ENCODE measurements at regions not wholly inside any gene's neighbourhood (a gene's known extent, or its start where the extent isn't known, plus 50 kb on each side); places are given as distances from the start of the nearest gene placed in this dataset.
A peak's percentile ranks its signal among the peaks of the same experiment; 100 is the strongest.

DNA sequence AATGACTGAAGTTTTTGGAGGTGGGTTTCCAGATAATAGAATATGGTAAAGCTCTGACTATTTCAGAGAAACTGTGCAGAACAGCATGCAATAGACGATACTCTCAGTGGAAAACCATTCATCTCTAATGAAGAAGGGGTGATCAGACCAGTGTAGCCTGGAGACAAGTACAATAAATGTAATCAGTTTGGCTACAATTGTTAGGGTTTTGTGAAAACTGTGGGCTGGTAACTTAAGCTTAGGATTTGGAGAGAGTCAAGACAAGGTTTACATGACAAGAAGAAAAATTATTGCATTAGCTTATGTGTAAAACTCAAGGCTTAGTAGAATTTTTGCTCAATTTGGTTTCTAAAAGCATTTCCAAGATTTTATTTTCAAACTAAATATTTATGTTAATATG lies 241.5 kb upstream of the ANKRD50 start:
- TF ChIP-seq, protein P1, sequence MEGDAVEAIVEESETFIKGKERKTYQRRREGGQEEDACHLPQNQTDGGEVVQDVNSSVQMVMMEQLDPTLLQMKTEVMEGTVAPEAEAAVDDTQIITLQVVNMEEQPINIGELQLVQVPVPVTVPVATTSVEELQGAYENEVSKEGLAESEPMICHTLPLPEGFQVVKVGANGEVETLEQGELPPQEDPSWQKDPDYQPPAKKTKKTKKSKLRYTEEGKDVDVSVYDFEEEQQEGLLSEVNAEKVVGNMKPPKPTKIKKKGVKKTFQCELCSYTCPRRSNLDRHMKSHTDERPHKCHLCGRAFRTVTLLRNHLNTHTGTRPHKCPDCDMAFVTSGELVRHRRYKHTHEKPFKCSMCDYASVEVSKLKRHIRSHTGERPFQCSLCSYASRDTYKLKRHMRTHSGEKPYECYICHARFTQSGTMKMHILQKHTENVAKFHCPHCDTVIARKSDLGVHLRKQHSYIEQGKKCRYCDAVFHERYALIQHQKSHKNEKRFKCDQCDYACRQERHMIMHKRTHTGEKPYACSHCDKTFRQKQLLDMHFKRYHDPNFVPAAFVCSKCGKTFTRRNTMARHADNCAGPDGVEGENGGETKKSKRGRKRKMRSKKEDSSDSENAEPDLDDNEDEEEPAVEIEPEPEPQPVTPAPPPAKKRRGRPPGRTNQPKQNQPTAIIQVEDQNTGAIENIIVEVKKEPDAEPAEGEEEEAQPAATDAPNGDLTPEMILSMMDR (IDR thresholded peaks at IDR 0.05; ENCODE audit: insufficient read depth, low read length): no peak
- H3K4me3 ChIP-seq (ENCODE audit: low read depth, low read length): no peak overlapping the region
- DNase-seq (ENCODE audit: low read depth): no peak

DNA sequence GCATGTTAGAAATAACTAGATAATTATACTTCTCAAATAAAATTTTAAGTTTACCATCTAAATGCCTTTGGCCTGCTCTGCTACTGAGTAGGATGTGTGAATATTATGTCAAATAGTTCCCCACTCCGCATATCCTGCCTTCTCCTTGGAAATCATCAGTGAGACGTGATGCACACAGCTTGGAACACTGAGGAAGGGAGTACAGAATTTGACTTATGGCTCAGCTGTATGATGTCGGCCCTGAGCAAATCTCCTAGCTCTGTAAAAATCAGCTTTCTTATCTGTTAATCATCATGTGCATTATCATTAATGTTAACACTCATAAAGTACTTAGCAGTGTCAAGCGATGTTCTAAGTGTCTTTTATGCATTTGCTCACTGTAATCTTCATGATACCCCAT lies 241.0 kb upstream of the ANKRD50 start:
- H3K4me3 ChIP-seq (ENCODE audit: low read depth, low read length): no peak overlapping the region
- TF ChIP-seq, protein P1 (IDR thresholded peaks at IDR 0.05; ENCODE audit: insufficient read depth, low read length): no peak
- DNase-seq (ENCODE audit: low read depth): no peak

DNA sequence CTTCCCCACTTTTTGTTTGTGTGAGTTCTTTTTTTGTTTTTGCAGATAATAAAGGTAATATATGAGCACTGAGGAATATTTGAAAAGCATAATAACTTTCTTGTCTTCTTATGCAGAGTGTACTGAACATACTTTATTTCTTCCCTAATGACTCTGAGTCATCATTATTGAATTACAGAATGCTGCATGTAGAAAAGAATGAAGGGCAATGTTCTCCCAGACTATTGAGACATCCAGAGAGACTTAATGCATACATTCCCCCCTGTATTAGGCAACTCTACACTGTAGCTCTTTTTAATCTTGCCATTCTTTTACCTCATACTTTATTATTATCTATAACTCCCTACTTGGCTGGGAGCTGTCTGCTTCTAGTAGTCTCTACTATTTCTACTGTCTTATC lies 240.5 kb upstream of the ANKRD50 start:
- DNase-seq (ENCODE audit: low read depth): peak; percentile 90
- H3K4me3 ChIP-seq (ENCODE audit: low read depth, low read length): no peak overlapping the region
- TF ChIP-seq, protein P1 (IDR thresholded peaks at IDR 0.05; ENCODE audit: insufficient read depth, low read length): no peak

DNA sequence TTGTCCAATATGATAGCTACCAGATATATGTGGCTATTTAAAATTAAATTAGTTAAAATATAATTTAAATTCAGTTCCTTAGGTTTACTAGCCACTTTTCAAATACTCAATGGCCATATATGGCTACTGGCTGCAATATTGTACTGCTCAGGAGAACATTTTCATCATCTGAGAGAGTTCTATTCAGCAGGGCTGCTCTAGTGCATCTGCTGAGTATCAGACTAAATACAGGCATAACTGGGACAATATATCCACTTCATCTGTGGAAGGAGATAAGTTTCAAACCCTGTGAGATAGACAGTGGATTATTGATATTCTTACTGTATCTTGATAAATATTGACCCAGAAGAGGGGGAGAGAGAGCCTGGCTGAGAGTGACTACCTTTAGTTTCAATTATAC lies 240.1 kb upstream of the ANKRD50 start:
- no peak for DNase-seq (ENCODE audit: low read depth)
- no peak overlapping the region for H3K4me3 ChIP-seq (ENCODE audit: low read depth, low read length)
- TF ChIP-seq, protein P1 (IDR thresholded peaks at IDR 0.05; ENCODE audit: insufficient read depth, low read length): no peak

DNA sequence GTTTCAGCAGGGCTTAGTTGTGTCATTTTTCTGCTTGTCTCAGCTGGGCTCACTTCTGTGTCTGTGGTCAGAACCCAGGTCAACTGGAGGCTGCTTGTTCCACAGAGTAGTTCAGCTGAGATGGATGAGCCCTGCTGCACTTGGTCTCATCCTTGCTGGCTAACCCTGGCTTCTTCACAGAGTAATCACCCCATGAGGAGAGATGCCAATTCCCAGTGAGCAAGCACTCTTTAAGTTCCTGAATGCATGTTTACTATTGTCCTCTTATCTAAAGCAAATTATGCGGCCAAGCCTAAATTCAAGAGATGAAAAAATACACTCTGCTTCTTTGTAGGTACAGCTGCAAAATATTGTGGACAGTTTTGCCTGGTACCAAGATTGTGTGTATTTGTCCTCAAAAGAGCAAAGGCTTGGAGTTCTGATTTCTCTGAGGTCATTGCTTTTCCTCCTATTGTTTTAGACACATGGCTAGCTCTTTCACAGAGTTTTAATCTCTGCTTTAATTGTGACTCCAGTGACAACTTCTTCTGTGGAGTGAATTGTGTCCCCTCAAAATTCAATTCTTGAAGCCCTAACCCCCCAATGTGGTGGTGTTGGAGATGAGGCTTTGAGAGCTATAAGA lies 236.6 kb upstream of the ANKRD50 start:
- no peak overlapping the region for H3K4me3 ChIP-seq (ENCODE audit: low read depth, low read length)
- peak; percentile 86 for DNase-seq (ENCODE audit: low read depth)
- TF ChIP-seq, protein P1 (IDR thresholded peaks at IDR 0.05; ENCODE audit: insufficient read depth, low read length): no peak

DNA sequence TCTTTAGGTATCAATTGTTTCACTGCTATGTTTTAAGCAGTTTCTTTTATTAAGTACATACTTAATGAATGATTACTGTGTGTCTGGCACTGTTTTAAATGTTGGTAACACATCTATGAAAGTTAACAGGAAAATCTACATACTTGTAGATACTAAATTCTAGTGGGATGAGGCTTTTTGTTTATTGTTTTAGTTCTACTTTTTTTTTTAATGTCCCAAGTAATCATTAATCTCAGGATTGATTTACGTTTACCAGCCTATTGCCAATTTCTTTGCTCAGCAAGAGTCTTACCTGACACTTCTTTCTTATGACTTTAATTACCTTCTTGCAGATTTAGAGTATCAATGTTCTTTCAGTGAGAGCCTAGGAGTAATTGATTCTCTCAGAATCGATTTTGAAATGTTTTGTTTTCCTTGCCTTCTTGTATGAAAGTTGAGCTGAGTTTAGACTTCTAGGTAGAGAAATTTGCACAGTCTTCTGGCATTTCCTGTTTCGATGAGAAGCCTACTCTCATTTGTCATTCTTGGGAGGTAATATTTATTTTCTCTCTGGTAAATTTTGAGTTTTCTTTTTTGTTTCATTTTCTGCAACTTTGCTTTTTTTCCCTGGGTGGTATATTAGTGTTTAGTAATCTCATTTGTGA lies 235.2 kb upstream of the ANKRD50 start:
- no peak for DNase-seq (ENCODE audit: low read depth)
- TF ChIP-seq, protein P1 (IDR thresholded peaks at IDR 0.05; ENCODE audit: insufficient read depth, low read length): no peak
- H3K4me3 ChIP-seq (ENCODE audit: low read depth, low read length): no peak overlapping the region
